ENCODE measurements at regions not wholly inside any gene's neighbourhood (a gene's known extent, or its start where the extent isn't known, plus 50 kb on each side); places are given as distances from the start of the nearest gene placed in this dataset.
"Not testable (repeated sequence)": the region's sequence is repeated elsewhere in the genome, so short reads cannot be mapped to it uniquely, and the experiment has no call there.

- no peaks in the 10 kb centered on the region for H3K4me1 ChIP-seq
- H3K9ac ChIP-seq = no peak overlapping the region
- no peaks in the 10 kb centered on the region for H3K36me3 ChIP-seq (ENCODE audit: control insufficient read depth, insufficient read depth, low read length)
- no peaks in the 10 kb centered on the region for H3K79me2 ChIP-seq
- H3K4me2 ChIP-seq (ENCODE audit: low read length) = no peak overlapping the region
- H3K27ac ChIP-seq = no peak overlapping the region
- H3K27me3 ChIP-seq (ENCODE audit: control insufficient read depth, insufficient read depth, low read length) = no peaks in the 10 kb centered on the region
- no peaks in the 10 kb centered on the region for H3K9me3 ChIP-seq (ENCODE audit: control insufficient read depth, low read length)
- H2AFZ ChIP-seq = no peak overlapping the region
- no peak overlapping the region for H3K4me3 ChIP-seq (ENCODE audit: low read depth, low read length)
- no peak for TF ChIP-seq CTCF (IDR thresholded peaks at IDR 0.05)
These were observed 170.2 kb upstream of the NREP start for GRCh38 chr5:111927191-111927590.

- no peak overlapping the region for H3K4me3 ChIP-seq (ENCODE audit: low read depth, low read length)
- H3K9ac ChIP-seq = no peak overlapping the region
- no peak overlapping the region for H3K4me2 ChIP-seq (ENCODE audit: low read length)
- H3K27ac ChIP-seq = no peak overlapping the region
- no peaks in the 10 kb centered on the region for H3K36me3 ChIP-seq (ENCODE audit: control insufficient read depth, insufficient read depth, low read length)
- H3K4me1 ChIP-seq = no peaks in the 10 kb centered on the region
- H3K79me2 ChIP-seq = no peaks in the 10 kb centered on the region
- H3K27me3 ChIP-seq (ENCODE audit: control insufficient read depth, insufficient read depth, low read length) = no peaks in the 10 kb centered on the region
- H3K9me3 ChIP-seq (ENCODE audit: control insufficient read depth, low read length) = no peaks in the 10 kb centered on the region
- TF ChIP-seq CTCF (IDR thresholded peaks at IDR 0.05) = no peak
- no peak overlapping the region for H2AFZ ChIP-seq
These were observed 169.0 kb upstream of the NREP start for GRCh38 chr5:111926026-111926425.

- H3K79me2 ChIP-seq = no peaks in the 10 kb centered on the region
- H3K4me3 ChIP-seq (ENCODE audit: low read depth, low read length) = no peak overlapping the region
- no peak overlapping the region for H3K9ac ChIP-seq
- TF ChIP-seq CTCF (IDR thresholded peaks at IDR 0.05) = no peak
- H3K9me3 ChIP-seq (ENCODE audit: control insufficient read depth, low read length) = no peaks in the 10 kb centered on the region
- H3K4me2 ChIP-seq (ENCODE audit: low read length) = no peak overlapping the region
- H3K4me1 ChIP-seq = no peaks in the 10 kb centered on the region
- H3K27me3 ChIP-seq (ENCODE audit: control insufficient read depth, insufficient read depth, low read length) = no peaks in the 10 kb centered on the region
- no peak overlapping the region for H2AFZ ChIP-seq
- no peak overlapping the region for H3K27ac ChIP-seq
- no peaks in the 10 kb centered on the region for H3K36me3 ChIP-seq (ENCODE audit: control insufficient read depth, insufficient read depth, low read length)
These were observed 165.3 kb upstream of the NREP start for GRCh38 chr5:111922344-111922743.

- H3K4me3 ChIP-seq (ENCODE audit: low read depth, low read length); H3K36me3 ChIP-seq (ENCODE audit: control insufficient read depth, insufficient read depth, low read length); H3K9me3 ChIP-seq (ENCODE audit: control insufficient read depth, low read length); H3K27ac ChIP-seq; H3K79me2 ChIP-seq; H3K9ac ChIP-seq; H3K4me2 ChIP-seq (ENCODE audit: low read length); H2AFZ ChIP-seq; H3K4me1 ChIP-seq; H3K27me3 ChIP-seq (ENCODE audit: control insufficient read depth, insufficient read depth, low read length): not testable (repeated sequence)
These were observed 164.7 kb upstream of the NREP start for GRCh38 chr5:111921691-111922090.

GRCh38 chr5:111914966-111915636, 158.1 kb upstream of the NREP start:
- Histone ChIP-seq H3K4me2 (ENCODE audit: low read length) (no peak overlapping the region), H2AFZ (no peak overlapping the region), H3K4me1 (no peaks in the 10 kb centered on the region), H3K27me3 (ENCODE audit: control insufficient read depth, insufficient read depth, low read length) (no peaks in the 10 kb centered on the region), H3K9me3 (ENCODE audit: control insufficient read depth, low read length) (no peaks in the 10 kb centered on the region), H3K4me3 (ENCODE audit: low read depth, low read length) (no peak overlapping the region), H3K9ac (no peak overlapping the region), H3K36me3 (ENCODE audit: control insufficient read depth, insufficient read depth, low read length) (no peaks in the 10 kb centered on the region), H3K27ac (no peak overlapping the region), H3K79me2 (no peaks in the 10 kb centered on the region)
- no peak for TF ChIP-seq CTCF (IDR thresholded peaks at IDR 0.05)

Data from parathyroid adenoma (tissue), 2 donors.